ENCODE measurements at regions not wholly inside any gene's neighbourhood (a gene's known extent, or its start where the extent isn't known, plus 50 kb on each side); places are given as distances from the start of the nearest gene placed in this dataset.

DNA sequence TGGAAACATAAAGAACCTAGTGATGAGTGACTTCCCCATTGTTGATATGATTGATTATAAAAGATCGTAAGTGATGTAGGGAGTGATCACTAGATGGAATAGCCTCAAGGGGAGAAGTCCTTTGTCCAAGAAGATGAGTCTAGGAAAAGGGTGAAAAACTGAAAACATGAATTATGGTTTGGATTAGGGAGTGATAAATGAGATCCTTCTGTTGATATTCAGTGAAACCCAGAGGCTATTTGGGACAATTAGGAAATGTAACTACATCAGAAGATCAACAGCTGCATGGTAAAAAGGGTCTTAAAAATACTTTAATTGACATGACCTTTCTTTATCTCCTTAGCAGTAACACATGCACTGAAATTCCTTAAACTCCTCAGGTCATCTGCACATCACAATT, 124.0 kb upstream of the UNC5C start:
- Histone ChIP-seq H3K4me2 (no peak overlapping the region), H3K4me3 (no peak overlapping the region), H2AFZ (no peak overlapping the region), H3K9me2 (ENCODE audit: insufficient read depth) (peaks cover 5% of the 10 kb centered on the region; the same call in 1 of the 2 replicates), H3K27ac (ENCODE audit: low read depth) (no peak overlapping the region), H3F3A (replicated peaks; ENCODE audit: low read depth) (no peaks in the 10 kb centered on the region), H4K20me1 (replicated peaks; ENCODE audit: insufficient read depth) (no peaks in the 10 kb centered on the region), H3K79me2 (replicated peaks; ENCODE audit: insufficient read depth) (no peaks in the 10 kb centered on the region), H3K36me3 (ENCODE audit: insufficient read depth) (no peaks in the 10 kb centered on the region), H3K27me3 (ENCODE audit: insufficient read depth) (no peaks in the 10 kb centered on the region), H3K4me1 (ENCODE audit: insufficient read depth) (no peaks in the 10 kb centered on the region)
- no peak overlapping the region for H3K4me3 Mint-ChIP-seq
- H3K27me3 Mint-ChIP-seq (ENCODE audit: insufficient read depth, low read depth, poor library complexity): no peaks in the 10 kb centered on the region
- no peak overlapping the region for H3K27ac Mint-ChIP-seq
- ATAC-seq (no peak), DNase-seq (ENCODE audit: low spot score) (no peak)
- H3K4me1 Mint-ChIP-seq: peaks cover 6% of the 10 kb centered on the region
- H3K9me3 Mint-ChIP-seq: no peaks in the 10 kb centered on the region
- no peaks in the 10 kb centered on the region for H3K36me3 Mint-ChIP-seq (ENCODE audit: low read depth)
- TF ChIP-seq, protein P1, sequence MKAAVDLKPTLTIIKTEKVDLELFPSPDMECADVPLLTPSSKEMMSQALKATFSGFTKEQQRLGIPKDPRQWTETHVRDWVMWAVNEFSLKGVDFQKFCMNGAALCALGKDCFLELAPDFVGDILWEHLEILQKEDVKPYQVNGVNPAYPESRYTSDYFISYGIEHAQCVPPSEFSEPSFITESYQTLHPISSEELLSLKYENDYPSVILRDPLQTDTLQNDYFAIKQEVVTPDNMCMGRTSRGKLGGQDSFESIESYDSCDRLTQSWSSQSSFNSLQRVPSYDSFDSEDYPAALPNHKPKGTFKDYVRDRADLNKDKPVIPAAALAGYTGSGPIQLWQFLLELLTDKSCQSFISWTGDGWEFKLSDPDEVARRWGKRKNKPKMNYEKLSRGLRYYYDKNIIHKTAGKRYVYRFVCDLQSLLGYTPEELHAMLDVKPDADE (IDR thresholded peaks at IDR 0.05): no peak
- TF ChIP-seq POLR2AphosphoS5 (IDR thresholded peaks at IDR 0.05; ENCODE audit: low read depth) (no peak), ZNF114 (CRISPR knock-in tag; IDR thresholded peaks at IDR 0.05) (no peak), CREB1 (CRISPR knock-in tag; IDR thresholded peaks at IDR 0.05; ENCODE audit: low read depth) (no peak), EZH2 (IDR thresholded peaks at IDR 0.05; ENCODE audit: low read depth, unreplicated experiment) (no peak), ZNF331 (CRISPR knock-in tag; IDR thresholded peaks at IDR 0.05; ENCODE audit: low read depth) (no peak), STAT1 (IDR thresholded peaks at IDR 0.05; ENCODE audit: unreplicated experiment) (no peak), NANOG (IDR thresholded peaks at IDR 0.05; ENCODE audit: borderline replicate concordance) (no peak), JUNB (IDR thresholded peaks at IDR 0.05; ENCODE audit: unreplicated experiment) (no peak)
- TF ChIP-seq, protein P2, sequence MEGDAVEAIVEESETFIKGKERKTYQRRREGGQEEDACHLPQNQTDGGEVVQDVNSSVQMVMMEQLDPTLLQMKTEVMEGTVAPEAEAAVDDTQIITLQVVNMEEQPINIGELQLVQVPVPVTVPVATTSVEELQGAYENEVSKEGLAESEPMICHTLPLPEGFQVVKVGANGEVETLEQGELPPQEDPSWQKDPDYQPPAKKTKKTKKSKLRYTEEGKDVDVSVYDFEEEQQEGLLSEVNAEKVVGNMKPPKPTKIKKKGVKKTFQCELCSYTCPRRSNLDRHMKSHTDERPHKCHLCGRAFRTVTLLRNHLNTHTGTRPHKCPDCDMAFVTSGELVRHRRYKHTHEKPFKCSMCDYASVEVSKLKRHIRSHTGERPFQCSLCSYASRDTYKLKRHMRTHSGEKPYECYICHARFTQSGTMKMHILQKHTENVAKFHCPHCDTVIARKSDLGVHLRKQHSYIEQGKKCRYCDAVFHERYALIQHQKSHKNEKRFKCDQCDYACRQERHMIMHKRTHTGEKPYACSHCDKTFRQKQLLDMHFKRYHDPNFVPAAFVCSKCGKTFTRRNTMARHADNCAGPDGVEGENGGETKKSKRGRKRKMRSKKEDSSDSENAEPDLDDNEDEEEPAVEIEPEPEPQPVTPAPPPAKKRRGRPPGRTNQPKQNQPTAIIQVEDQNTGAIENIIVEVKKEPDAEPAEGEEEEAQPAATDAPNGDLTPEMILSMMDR (conservative IDR thresholded peaks at IDR 0.05; ENCODE audit: low read depth in 2 of 2): no peak
- TF ChIP-seq, protein P3, sequence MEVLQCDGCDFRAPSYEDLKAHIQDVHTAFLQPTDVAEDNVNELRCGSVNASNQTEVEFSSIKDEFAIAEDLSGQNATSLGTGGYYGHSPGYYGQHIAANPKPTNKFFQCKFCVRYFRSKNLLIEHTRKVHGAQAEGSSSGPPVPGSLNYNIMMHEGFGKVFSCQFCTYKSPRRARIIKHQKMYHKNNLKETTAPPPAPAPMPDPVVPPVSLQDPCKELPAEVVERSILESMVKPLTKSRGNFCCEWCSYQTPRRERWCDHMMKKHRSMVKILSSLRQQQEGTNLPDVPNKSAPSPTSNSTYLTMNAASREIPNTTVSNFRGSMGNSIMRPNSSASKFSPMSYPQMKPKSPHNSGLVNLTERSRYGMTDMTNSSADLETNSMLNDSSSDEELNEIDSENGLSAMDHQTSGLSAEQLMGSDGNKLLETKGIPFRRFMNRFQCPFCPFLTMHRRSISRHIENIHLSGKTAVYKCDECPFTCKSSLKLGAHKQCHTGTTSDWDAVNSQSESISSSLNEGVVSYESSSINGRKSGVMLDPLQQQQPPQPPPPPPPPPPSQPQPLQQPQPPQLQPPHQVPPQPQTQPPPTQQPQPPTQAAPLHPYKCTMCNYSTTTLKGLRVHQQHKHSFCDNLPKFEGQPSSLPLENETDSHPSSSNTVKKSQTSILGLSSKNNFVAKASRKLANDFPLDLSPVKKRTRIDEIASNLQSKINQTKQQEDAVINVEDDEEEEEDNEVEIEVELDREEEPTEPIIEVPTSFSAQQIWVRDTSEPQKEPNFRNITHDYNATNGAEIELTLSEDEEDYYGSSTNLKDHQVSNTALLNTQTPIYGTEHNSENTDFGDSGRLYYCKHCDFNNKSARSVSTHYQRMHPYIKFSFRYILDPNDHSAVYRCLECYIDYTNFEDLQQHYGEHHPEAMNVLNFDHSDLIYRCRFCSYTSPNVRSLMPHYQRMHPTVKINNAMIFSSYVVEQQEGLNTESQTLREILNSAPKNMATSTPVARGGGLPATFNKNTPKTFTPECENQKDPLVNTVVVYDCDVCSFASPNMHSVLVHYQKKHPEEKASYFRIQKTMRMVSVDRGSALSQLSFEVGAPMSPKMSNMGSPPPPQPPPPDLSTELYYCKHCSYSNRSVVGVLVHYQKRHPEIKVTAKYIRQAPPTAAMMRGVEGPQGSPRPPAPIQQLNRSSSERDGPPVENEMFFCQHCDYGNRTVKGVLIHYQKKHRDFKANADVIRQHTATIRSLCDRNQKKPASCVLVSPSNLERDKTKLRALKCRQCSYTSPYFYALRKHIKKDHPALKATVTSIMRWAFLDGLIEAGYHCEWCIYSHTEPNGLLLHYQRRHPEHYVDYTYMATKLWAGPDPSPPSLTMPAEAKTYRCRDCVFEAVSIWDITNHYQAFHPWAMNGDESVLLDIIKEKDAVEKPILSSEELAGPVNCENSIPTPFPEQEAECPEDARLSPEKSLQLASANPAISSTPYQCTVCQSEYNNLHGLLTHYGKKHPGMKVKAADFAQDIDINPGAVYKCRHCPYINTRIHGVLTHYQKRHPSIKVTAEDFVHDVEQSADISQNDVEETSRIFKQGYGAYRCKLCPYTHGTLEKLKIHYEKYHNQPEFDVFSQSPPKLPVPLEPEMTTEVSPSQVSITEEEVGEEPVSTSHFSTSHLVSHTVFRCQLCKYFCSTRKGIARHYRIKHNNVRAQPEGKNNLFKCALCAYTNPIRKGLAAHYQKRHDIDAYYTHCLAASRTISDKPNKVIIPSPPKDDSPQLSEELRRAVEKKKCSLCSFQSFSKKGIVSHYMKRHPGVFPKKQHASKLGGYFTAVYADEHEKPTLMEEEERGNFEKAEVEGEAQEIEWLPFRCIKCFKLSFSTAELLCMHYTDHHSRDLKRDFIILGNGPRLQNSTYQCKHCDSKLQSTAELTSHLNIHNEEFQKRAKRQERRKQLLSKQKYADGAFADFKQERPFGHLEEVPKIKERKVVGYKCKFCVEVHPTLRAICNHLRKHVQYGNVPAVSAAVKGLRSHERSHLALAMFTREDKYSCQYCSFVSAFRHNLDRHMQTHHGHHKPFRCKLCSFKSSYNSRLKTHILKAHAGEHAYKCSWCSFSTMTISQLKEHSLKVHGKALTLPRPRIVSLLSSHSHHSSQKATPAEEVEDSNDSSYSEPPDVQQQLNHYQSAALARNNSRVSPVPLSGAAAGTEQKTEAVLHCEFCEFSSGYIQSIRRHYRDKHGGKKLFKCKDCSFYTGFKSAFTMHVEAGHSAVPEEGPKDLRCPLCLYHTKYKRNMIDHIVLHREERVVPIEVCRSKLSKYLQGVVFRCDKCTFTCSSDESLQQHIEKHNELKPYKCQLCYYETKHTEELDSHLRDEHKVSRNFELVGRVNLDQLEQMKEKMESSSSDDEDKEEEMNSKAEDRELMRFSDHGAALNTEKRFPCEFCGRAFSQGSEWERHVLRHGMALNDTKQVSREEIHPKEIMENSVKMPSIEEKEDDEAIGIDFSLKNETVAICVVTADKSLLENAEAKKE (CRISPR knock-in tag; IDR thresholded peaks at IDR 0.05): no peak
- TF ChIP-seq, protein P4, sequence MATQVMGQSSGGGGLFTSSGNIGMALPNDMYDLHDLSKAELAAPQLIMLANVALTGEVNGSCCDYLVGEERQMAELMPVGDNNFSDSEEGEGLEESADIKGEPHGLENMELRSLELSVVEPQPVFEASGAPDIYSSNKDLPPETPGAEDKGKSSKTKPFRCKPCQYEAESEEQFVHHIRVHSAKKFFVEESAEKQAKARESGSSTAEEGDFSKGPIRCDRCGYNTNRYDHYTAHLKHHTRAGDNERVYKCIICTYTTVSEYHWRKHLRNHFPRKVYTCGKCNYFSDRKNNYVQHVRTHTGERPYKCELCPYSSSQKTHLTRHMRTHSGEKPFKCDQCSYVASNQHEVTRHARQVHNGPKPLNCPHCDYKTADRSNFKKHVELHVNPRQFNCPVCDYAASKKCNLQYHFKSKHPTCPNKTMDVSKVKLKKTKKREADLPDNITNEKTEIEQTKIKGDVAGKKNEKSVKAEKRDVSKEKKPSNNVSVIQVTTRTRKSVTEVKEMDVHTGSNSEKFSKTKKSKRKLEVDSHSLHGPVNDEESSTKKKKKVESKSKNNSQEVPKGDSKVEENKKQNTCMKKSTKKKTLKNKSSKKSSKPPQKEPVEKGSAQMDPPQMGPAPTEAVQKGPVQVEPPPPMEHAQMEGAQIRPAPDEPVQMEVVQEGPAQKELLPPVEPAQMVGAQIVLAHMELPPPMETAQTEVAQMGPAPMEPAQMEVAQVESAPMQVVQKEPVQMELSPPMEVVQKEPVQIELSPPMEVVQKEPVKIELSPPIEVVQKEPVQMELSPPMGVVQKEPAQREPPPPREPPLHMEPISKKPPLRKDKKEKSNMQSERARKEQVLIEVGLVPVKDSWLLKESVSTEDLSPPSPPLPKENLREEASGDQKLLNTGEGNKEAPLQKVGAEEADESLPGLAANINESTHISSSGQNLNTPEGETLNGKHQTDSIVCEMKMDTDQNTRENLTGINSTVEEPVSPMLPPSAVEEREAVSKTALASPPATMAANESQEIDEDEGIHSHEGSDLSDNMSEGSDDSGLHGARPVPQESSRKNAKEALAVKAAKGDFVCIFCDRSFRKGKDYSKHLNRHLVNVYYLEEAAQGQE (IDR thresholded peaks at IDR 0.05; ENCODE audit: unreplicated experiment): no peak
